Suprapubic skin (tissue), 4 donors: ENCODE measurements at regions not wholly inside any gene's neighbourhood (a gene's known extent, or its start where the extent isn't known, plus 50 kb on each side); places are given as distances from the start of the nearest gene placed in this dataset.

Experiments
- CTCF ChIP-seq, 2 donors: fragments of 200-600 bp in 1 of 2; fragments of 450-650 bp in 1 of 2; sonication (generic) in 1 of 2; IDR thresholded peaks; one replicate each; pipeline ENCODE4 v1.5.1; 2016 to 2019; ENCODE audit warnings: antibody characterized with exemption in 2 of 2, mild to moderate bottlenecking in 1 of 2, moderate library complexity in 1 of 2
- EP300 ChIP-seq: sonication (generic); formaldehyde crosslinking; IDR thresholded peaks from one replicate; pipeline ENCODE4 v1.6.1; 2017; ENCODE audit warnings: antibody characterized with exemption
- POLR2A ChIP-seq, 2 donors: fragments of 450-650 bp; IDR thresholded peaks; one replicate each; pipeline ENCODE4 v1.6.1; 2017; ENCODE audit warnings: antibody characterized with exemption in 2 of 2, mild to moderate bottlenecking in 2 of 2, moderate library complexity in 2 of 2
- POLR2AphosphoS5 ChIP-seq, 3 donors: sonication (generic); formaldehyde crosslinking; IDR thresholded peaks; one replicate each; pipeline ENCODE4 v1.6.1; 2017; ENCODE audit warnings: antibody characterized with exemption in 3 of 3

GRCh38 chr3:124217542-124217941 is 225.6 kb upstream of the ROPN1 start:
- TF ChIP-seq POLR2A (IDR thresholded peaks at IDR 0.05) (no peak), POLR2AphosphoS5 (IDR thresholded peaks at IDR 0.05) (no peak), CTCF (IDR thresholded peaks at IDR 0.05) (no peak), EP300 (no peak)
